ENCODE measurements at regions not wholly inside any gene's neighbourhood (a gene's known extent, or its start where the extent isn't known, plus 50 kb on each side); places are given as distances from the start of the nearest gene placed in this dataset.

DNA sequence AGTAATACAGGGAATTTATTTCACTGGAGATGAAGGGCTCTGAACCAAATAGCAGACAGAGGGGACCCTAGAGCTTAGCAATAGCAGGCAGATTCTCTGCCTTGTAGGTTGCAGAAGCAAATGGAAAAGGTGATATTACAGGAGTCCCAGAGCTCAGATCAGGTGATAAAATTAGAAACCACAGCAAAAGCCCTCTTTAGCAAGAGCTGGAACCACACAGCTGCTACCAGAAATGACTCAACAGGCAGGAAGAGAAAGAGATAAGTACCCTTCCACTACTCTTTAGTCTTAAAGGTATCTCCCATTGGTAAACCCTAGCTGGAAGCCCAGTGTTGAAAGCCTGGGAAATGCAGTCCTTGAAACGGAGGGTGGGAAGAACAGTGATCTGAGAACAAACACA, 535.6 kb upstream of the GHITM start:
- TF ChIP-seq, protein P1, sequence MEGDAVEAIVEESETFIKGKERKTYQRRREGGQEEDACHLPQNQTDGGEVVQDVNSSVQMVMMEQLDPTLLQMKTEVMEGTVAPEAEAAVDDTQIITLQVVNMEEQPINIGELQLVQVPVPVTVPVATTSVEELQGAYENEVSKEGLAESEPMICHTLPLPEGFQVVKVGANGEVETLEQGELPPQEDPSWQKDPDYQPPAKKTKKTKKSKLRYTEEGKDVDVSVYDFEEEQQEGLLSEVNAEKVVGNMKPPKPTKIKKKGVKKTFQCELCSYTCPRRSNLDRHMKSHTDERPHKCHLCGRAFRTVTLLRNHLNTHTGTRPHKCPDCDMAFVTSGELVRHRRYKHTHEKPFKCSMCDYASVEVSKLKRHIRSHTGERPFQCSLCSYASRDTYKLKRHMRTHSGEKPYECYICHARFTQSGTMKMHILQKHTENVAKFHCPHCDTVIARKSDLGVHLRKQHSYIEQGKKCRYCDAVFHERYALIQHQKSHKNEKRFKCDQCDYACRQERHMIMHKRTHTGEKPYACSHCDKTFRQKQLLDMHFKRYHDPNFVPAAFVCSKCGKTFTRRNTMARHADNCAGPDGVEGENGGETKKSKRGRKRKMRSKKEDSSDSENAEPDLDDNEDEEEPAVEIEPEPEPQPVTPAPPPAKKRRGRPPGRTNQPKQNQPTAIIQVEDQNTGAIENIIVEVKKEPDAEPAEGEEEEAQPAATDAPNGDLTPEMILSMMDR (conservative IDR thresholded peaks at IDR 0.05), result no peak
- no peak for TF ChIP-seq EZH2 (IDR thresholded peaks at IDR 0.05; ENCODE audit: low read depth)
